H1 (cell line): ENCODE measurements at regions not wholly inside any gene's neighbourhood (a gene's known extent, or its start where the extent isn't known, plus 50 kb on each side); places are given as distances from the start of the nearest gene placed in this dataset.

Experiments used
- CTCF ChIA-PET: fragments of 300-600 bp; sonication (Branson Sonifier 250); formaldehyde crosslinking; loops from one replicate; lab custom pipeline; 2021; ENCODE audit not compliant: partially characterized antibody; lab: Charles Lee
- POLR2A ChIA-PET: fragments of 300-600 bp; sonication (Branson Sonifier 250); formaldehyde crosslinking; loops from one replicate; lab custom pipeline; 2021; ENCODE audit warnings: inconsistent platforms; ENCODE audit not compliant: partially characterized antibody; lab: Charles Lee
- DNase-seq, 2 experiments: peaks; one replicate each; pipeline versions ENCODE4 v3.0.0 to v3.0.0-alpha.2; 2010 to 2022; ENCODE audit warnings: low spot score in 2 of 2, low read depth in 1 of 2, mixed read lengths in 1 of 2
- FAIRE-seq: peaks from 2 replicates; lab custom pipeline; 2011; peaks lifted over from hg19 to GRCh38; lab: Jason Lieb, UNC
- H2AFZ ChIP-seq: 2 replicates; pipeline ENCODE4 v1.8.1; 2012; ENCODE audit warnings: low read length, inconsistent platforms
- H2AK5ac ChIP-seq: 2 replicates; pipeline ENCODE4 v1.6.1; 2013; ENCODE audit warnings: low read depth, low read length
- H2BK120ac ChIP-seq: replicated peaks from 2 replicates; pipeline ENCODE3; 2013; ENCODE audit warnings: low read depth, low read length, inconsistent platforms
- H2BK12ac ChIP-seq: 2 replicates; pipeline ENCODE4 v1.6.1; 2013; ENCODE audit warnings: low read depth, low read length
- H2BK15ac ChIP-seq: 2 replicates; pipeline ENCODE4 v1.6.1; 2013; ENCODE audit warnings: low read length
- H2BK20ac ChIP-seq: 2 replicates; pipeline ENCODE4 v1.6.1; 2013; ENCODE audit warnings: low read length
- H2BK5ac ChIP-seq: 2 replicates; pipeline ENCODE4 v1.6.1; 2013; ENCODE audit warnings: low read depth, low read length
- H3K14ac ChIP-seq: 2 replicates; pipeline ENCODE4 v1.6.1; 2013; ENCODE audit warnings: inconsistent platforms; ENCODE audit not compliant: insufficient read length
- H3K18ac ChIP-seq: 2 replicates; pipeline ENCODE4 v1.6.1; 2013; ENCODE audit warnings: low read length; ENCODE audit errors: extremely low read depth
- H3K23ac ChIP-seq: 2 replicates; pipeline ENCODE4 v1.6.1; 2013; ENCODE audit warnings: inconsistent platforms; ENCODE audit not compliant: insufficient read length
- H3K23me2 ChIP-seq: 2 replicates; pipeline ENCODE4 v1.6.1; 2013; ENCODE audit warnings: low read depth, low read length
- H3K27ac ChIP-seq: 2 replicates; pipeline ENCODE4 v1.6.1; 2011; ENCODE audit warnings: low read depth, low read length, inconsistent platforms
- H3K27me3 ChIP-seq, 4 experiments: replicated peaks in 1 of 4; 1 replicate in 1 of 4; 2 replicates in 3 of 4; pipeline versions ENCODE4 v1.6.1 to v1.8.1; 2011 to 2013; ENCODE audit warnings: low read length in 3 of 4, mild to moderate bottlenecking in 3 of 4, inconsistent platforms in 2 of 4, mixed read lengths in 2 of 4, moderate library complexity in 1 of 4; ENCODE audit not compliant: control insufficient read depth in 3 of 4, insufficient read depth in 3 of 4; ENCODE audit errors: extremely low read depth in 1 of 4
- H3K36me3 ChIP-seq, 4 experiments: 2 replicates each; pipeline versions ENCODE4 v1.6.1 to v1.8.1; 2011 to 2013; ENCODE audit warnings: mild to moderate bottlenecking in 4 of 4, low read length in 3 of 4, moderate library complexity in 2 of 4, control low read depth in 1 of 4, inconsistent platforms in 1 of 4; ENCODE audit not compliant: insufficient read depth in 4 of 4, control insufficient read depth in 2 of 4
- H3K4ac ChIP-seq: replicated peaks from 2 replicates; pipeline ENCODE3; 2013; ENCODE audit warnings: low read length, low read depth, mixed read lengths, inconsistent platforms; ENCODE audit not compliant: insufficient read length
- H3K4me1 ChIP-seq, 4 experiments: replicated peaks in 1 of 4; 1 replicate in 1 of 4; 2 replicates in 3 of 4; pipeline versions ENCODE4 v1.6.1 to v1.8.1; 2011 to 2013; ENCODE audit warnings: low read length in 3 of 4, inconsistent platforms in 2 of 4, mixed read lengths in 1 of 4; ENCODE audit not compliant: insufficient read depth in 4 of 4, control insufficient read depth in 3 of 4
- H3K4me2 ChIP-seq, 2 experiments: 2 replicates each; pipeline versions ENCODE4 v1.6.1 to v1.8.1; 2011 to 2013; ENCODE audit warnings: low read depth in 2 of 2, low read length in 2 of 2, control low read depth in 1 of 2, inconsistent platforms in 1 of 2, mild to moderate bottlenecking in 1 of 2; ENCODE audit not compliant: insufficient read depth in 1 of 2
- H3K4me3 ChIP-seq, 4 experiments: fragments of 200-600, 300-600 bp in 1 of 4; sonication (generic), shearing (Covaris generic), sonication (Bioruptor Twin) in 1 of 4; 2 replicates each; pipeline versions ENCODE4 v1.5.1 to v1.8.1; 2011 to 2016; ENCODE audit warnings: low read length in 4 of 4, low read depth in 3 of 4, control low read depth in 2 of 4, inconsistent platforms in 2 of 4, mild to moderate bottlenecking in 2 of 4, mixed read lengths in 1 of 4, moderate library complexity in 1 of 4; ENCODE audit not compliant: insufficient read depth in 2 of 4; ENCODE audit errors: extremely low read depth in 1 of 4
- H3K56ac ChIP-seq: replicated peaks from 2 replicates; pipeline ENCODE3; 2013; ENCODE audit warnings: low read depth, mild to moderate bottlenecking, mixed read lengths, low read length, inconsistent platforms; ENCODE audit not compliant: insufficient read length
- H3K79me1 ChIP-seq: 2 replicates; pipeline ENCODE4 v1.6.1; 2013; ENCODE audit warnings: low read depth, low read length, control low read depth
- H3K79me2 ChIP-seq, 2 experiments: 2 replicates each; pipeline versions ENCODE4 v1.6.1 to v1.8.1; 2012 to 2013; ENCODE audit warnings: low read length in 2 of 2, mild to moderate bottlenecking in 2 of 2, inconsistent platforms in 1 of 2; ENCODE audit not compliant: insufficient read depth in 2 of 2, control insufficient read depth in 1 of 2
- H3K9ac ChIP-seq, 4 experiments: replicated peaks in 1 of 4; 1 replicate in 1 of 4; 2 replicates in 3 of 4; pipeline versions ENCODE4 v1.6.1 to v1.8.1; 2011 to 2013; ENCODE audit warnings: low read depth in 3 of 4, low read length in 3 of 4, control low read depth in 2 of 4, mild to moderate bottlenecking in 2 of 4, moderate library complexity in 2 of 4, inconsistent platforms in 1 of 4; ENCODE audit errors: extremely low read depth in 1 of 4
- H3K9me3 ChIP-seq, 2 experiments: 2 replicates each; pipeline versions ENCODE4 v1.6.1 to v1.8.1; 2012 to 2013; ENCODE audit warnings: mild to moderate bottlenecking in 2 of 2, moderate library complexity in 2 of 2, control low read depth in 1 of 2, inconsistent platforms in 1 of 2, low read depth in 1 of 2, low read length in 1 of 2, mixed read lengths in 1 of 2; ENCODE audit not compliant: insufficient read depth in 2 of 2
- H4K20me1 ChIP-seq, 2 experiments: replicated peaks in 1 of 2; 2 replicates each; pipeline versions ENCODE3 to v1.8.1; 2011 to 2013; ENCODE audit warnings: inconsistent platforms in 2 of 2, low read length in 2 of 2, mild to moderate bottlenecking in 1 of 2; ENCODE audit not compliant: insufficient read depth in 2 of 2, control insufficient read depth in 1 of 2
- H4K5ac ChIP-seq: 2 replicates; pipeline ENCODE4 v1.6.1; 2013; ENCODE audit warnings: low read length, low read depth, mixed read lengths, inconsistent platforms; ENCODE audit not compliant: insufficient read length
- H4K8ac ChIP-seq: 2 replicates; pipeline ENCODE4 v1.8.0; 2013; ENCODE audit warnings: mild to moderate bottlenecking, moderate library complexity, low read length, inconsistent platforms; ENCODE audit not compliant: insufficient read depth; ENCODE audit errors: extremely low read depth
- H4K91ac ChIP-seq: replicated peaks from 2 replicates; pipeline ENCODE3; 2013; ENCODE audit warnings: low read length, mixed read lengths, inconsistent platforms; ENCODE audit not compliant: insufficient read length
- BCL11A ChIP-seq, 2 experiments: IDR thresholded peaks; one replicate each; pipeline ENCODE4 v1.6.1; 2011; ENCODE audit warnings: low read depth in 2 of 2, low read length in 2 of 2, mild to moderate bottlenecking in 2 of 2
- CBX5 ChIP-seq: fragments of 300-800, 300-1000 bp; sonication (generic); IDR thresholded peaks from 2 replicates; pipeline ENCODE4 v1.7.1; 2016; ENCODE audit warnings: antibody characterized with exemption, low read length, low read depth
- WGBS, 2 experiments: shearing (Covaris generic) in 1 of 2; methylation state at CpG; one replicate each; pipeline versions ENCODE4 v1.1.6 to v1.1.7; 2013 to 2015; ENCODE audit warnings: low lambda C conversion rate in 2 of 2, mixed read lengths in 2 of 2, inconsistent platforms in 1 of 2, low coverage in 1 of 2, missing lambda C conversion rate in 1 of 2; ENCODE audit not compliant: insufficient replicate concordance in 2 of 2, insufficient coverage in 1 of 2, insufficient read length in 1 of 2; ENCODE audit errors: extremely low coverage in 1 of 2, missing lambda C conversion rate in 1 of 2; 5-methylcytosine and 5-hydroxymethylcytosine counted together

- no peak overlapping the region for H2BK5ac ChIP-seq
- no peaks in the 10 kb centered on the region for H4K20me1 ChIP-seq
Observed at GRCh38 chr14:101248840-101249675, 312.2 kb upstream of the DIO3 start.

More at GRCh38 chr14:101248840-101249675, 312.2 kb upstream of the DIO3 start:
- TF ChIP-seq BCL11A (IDR thresholded peaks at IDR 0.05; ENCODE audit: low read depth in 2 of 2, low read length in 2 of 2) (no peak), CBX5 (no peak)
- Histone ChIP-seq H3K4ac (no peak overlapping the region), H4K8ac (peak overlapping the region; percentile 79), H3K14ac (no peak overlapping the region), H3K23ac (no peak overlapping the region), H2BK20ac (no peak overlapping the region), H3K4me2 (no peak overlapping the region), H3K56ac (no peak overlapping the region), H2BK15ac (no peak overlapping the region), H2AK5ac (no peak overlapping the region), H3K36me3 (no peaks in the 10 kb centered on the region), H3K18ac (no peak overlapping the region), H3K9me3 (no peaks in the 10 kb centered on the region; a peak in 1 of 4 replicates), H4K91ac (no peak overlapping the region), H3K79me1 (no peaks in the 10 kb centered on the region), H3K79me2 (no peaks in the 10 kb centered on the region), H3K9ac (no peak overlapping the region), H2BK12ac (no peak overlapping the region), H3K4me1 (no peaks in the 10 kb centered on the region), H3K23me2 (peaks cover 12% of the 10 kb centered on the region; the same call in 1 of the 2 replicates), H3K27me3 (no peaks in the 10 kb centered on the region), H3K4me3 (no peak overlapping the region), H2AFZ (no peak overlapping the region), H4K5ac (no peak overlapping the region), H2BK120ac (no peak overlapping the region), H3K27ac (no peak overlapping the region)
- POLR2A ChIA-PET, result no interaction called here
- DNase-seq (no peak), FAIRE-seq (no peak)
- 86% methylated on average over 17 of the region's 18 CpGs; no CpG with 5 or more reads in 1 of the 2 experiments for WGBS, 2 experiments
- CTCF ChIA-PET, result no interaction called here
